GM21576 (cell line): ENCODE measurements at regions not wholly inside any gene's neighbourhood (a gene's known extent, or its start where the extent isn't known, plus 50 kb on each side); places are given as distances from the start of the nearest gene placed in this dataset.

Experiments
- ATAC-seq: cut with Tn5 transposase; IDR thresholded peaks from one replicate; pipeline ENCODE4 v1.9.1; 2021; ENCODE audit warnings: mild to moderate bottlenecking, moderate library complexity; ENCODE audit not compliant: unreplicated experiment

GRCh38 chr6:140070846-140071473 lies 696.5 kb upstream of the CITED2 start:
- no peak for ATAC-seq

DNA sequence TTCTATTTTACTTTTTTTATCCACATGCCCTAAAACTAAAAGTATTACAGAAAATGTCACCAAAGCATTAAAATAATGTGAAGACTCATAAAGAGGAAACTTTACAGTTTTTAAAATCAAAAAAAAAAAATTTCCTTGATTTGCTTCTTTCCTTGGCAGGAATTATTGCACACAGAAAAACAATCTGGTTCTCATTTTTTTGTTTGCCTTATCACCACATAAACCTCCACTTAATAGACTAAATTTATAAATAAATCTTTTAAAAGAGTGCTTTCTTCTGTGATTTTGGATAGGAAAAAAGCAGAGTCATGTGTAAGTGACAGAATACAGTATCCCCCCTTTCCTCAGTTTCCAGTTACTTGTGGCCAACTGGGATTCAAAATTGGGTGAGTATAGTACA lies 695.1 kb upstream of the CITED2 start:
- no peak for ATAC-seq

- no peak for ATAC-seq
Measured at GRCh38 chr6:140068801-140069200, 694.4 kb upstream of the CITED2 start.

- no peak for ATAC-seq
Measured at GRCh38 chr6:140064366-140064765, 689.9 kb upstream of the CITED2 start.

- ATAC-seq, result no peak
Measured at GRCh38 chr6:140063021-140063399, 688.6 kb upstream of the CITED2 start.

DNA sequence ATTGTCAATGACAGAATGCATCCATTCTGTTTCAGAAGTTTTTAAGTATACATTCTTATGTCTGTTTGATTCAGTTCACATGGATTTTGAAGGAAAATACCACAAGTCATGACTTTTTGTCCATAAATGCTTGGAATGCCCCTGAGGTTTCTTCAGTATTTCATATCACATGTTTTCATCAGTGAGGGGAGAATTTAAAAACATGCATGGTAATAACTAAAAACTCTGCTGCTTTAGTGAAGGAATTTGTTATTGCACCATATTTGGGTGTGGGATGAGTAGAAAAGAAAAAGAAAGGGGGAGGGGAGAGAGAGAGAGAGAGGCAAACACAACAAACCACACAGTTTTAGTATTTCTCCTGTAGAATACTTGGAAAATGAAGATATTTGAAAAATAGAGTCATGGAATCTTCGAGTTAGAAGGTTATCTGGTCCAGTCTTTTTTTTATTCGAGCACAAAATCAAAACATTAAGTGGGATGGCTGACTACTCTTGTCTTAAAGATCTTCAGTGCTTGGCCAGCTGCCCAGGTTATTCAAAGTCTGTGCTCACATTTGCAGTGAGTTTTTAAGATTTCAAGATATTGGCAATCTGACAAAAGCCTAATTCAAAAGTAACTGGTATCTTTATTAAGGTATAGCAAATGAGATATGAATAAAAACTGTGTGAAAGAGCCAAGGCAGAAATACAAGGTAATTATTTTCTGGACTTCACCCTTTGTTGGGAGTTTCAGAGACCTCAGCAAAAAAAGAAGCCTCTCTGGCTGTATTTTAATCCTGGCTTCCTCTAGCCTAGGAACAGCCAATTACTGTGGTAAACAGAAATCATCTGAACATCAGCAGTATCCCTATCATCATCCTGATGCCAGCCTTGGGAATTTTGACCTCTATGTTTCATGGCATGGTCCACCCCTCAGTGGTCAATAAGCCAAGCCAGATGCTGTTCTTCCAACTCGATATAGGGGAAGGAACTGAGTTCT lies 687.9 kb upstream of the CITED2 start:
- no peak for ATAC-seq

GRCh38 chr6:140061110-140062042 lies 686.9 kb upstream of the CITED2 start:
- no peak for ATAC-seq

GRCh38 chr6:140059947-140060346 lies 685.5 kb upstream of the CITED2 start:
- ATAC-seq, result no peak

- no peak for ATAC-seq
Measured at GRCh38 chr6:140058863-140059262, 684.4 kb upstream of the CITED2 start.

GRCh38 chr6:140052736-140053729 lies 678.6 kb upstream of the CITED2 start:
- no peak for ATAC-seq

GRCh38 chr6:140051521-140052512 lies 677.4 kb upstream of the CITED2 start:
- ATAC-seq, result no peak

- no peak for ATAC-seq
Measured at GRCh38 chr6:140050101-140050995, 675.9 kb upstream of the CITED2 start.

- ATAC-seq, result no peak
Measured at GRCh38 chr6:140049251-140049650, 674.8 kb upstream of the CITED2 start.

DNA sequence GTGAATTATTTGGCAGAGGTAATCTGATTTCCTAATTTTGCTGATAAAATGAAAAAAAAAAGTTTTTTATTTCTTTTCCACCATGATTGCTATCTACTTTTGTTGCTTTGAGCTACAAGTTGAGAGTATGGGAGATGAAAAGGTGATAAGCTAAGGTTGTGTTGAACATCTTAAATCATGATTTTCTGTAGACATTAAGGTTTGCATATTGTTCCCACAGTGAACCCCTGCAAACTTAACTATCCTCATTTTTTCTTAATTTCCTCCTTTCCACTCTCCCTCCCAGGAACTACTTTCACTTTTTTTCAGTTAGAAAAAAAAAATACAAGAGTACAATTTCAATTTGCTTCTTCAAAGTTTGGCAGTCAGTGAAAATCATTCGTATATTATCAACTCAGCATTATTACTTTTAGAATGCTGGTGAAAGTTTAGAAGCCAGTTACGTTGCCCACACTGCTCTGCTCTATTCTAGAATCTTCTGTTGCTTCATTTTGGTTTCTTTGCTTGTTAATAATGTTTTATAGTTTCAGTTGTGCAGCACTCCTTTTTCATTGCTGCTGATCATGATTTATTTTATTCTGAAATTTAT lies 673.8 kb upstream of the CITED2 start:
- ATAC-seq, result no peak

DNA sequence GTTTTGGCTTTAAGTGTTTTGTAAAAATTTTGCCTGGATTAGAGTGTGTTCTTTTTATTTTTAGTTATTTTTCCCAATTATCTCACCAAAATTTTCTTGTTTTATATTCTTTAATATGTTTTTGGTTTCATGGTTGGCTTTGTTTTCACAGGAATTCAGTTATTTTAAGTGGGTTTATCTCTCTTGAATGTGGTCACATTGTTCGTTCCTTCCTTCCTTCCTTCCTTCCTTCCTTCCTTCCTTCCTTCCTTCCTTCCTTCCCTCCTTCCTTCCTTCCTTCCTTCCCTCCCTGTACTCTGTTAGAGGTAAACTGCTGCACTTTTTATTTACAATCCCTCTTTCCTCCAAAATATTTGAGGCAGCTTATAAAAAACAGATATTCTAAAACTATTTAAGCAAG lies 672.9 kb upstream of the CITED2 start:
- ATAC-seq, result no peak

- no peak for ATAC-seq
Measured at GRCh38 chr6:140046016-140046632, 671.7 kb upstream of the CITED2 start.

DNA sequence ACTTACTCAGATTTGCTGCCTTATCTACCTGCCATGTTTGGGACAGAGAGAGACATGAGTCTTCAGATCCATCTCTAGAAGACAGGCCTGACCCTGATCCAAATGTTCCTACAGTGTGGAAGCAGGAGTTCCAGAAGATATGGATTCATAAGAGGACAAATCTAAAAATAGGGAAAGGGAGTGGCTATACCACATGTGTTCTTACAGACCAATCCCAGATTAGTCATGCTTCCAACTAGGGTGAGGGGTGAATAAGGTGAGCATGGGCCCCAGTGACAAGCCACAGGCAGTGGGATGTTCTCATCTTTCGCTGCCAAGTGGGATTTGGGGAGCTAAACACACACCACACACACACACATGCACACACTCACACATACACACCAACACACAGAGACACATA lies 670.7 kb upstream of the CITED2 start:
- ATAC-seq, result no peak
